ENCODE measurements at regions not wholly inside any gene's neighbourhood (a gene's known extent, or its start where the extent isn't known, plus 50 kb on each side); places are given as distances from the start of the nearest gene placed in this dataset.
"Not testable (repeated sequence)": the region's sequence is repeated elsewhere in the genome, so short reads cannot be mapped to it uniquely, and the experiment has no call there.

DNA sequence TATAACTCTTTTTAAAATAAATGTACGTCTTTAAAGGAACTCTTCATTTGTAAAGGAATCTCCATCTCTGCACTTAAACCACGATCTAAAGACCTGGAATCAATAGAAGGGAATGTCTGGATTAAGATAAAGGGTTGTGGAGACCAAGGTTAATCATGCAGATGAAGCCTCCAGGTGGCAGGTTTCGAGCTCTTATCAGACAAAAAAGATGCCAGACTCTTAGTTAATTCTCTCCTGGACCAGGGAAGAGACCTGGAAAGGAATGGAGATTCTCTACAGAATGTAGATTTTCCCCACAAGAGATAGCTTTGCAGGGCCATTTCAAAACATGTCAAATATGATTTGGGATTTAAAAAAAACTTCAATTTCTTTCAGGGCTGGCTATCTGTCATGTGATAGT, 71.5 kb upstream of the SSTR4 start:
- Mint-ChIP-seq H3K4me1 (no peaks in the 10 kb centered on the region), H3K36me3 (ENCODE audit: low read depth) (no peaks in the 10 kb centered on the region), H3K27ac (no peak overlapping the region), H3K9me3 (no peaks in the 10 kb centered on the region), H3K27me3 (peaks cover 3% of the 10 kb centered on the region), H3K4me3 (no peak overlapping the region)
- DNase-seq, result no peak
- intact Hi-C loops (cut with micrococcal nuclease), result no loop called here

DNA sequence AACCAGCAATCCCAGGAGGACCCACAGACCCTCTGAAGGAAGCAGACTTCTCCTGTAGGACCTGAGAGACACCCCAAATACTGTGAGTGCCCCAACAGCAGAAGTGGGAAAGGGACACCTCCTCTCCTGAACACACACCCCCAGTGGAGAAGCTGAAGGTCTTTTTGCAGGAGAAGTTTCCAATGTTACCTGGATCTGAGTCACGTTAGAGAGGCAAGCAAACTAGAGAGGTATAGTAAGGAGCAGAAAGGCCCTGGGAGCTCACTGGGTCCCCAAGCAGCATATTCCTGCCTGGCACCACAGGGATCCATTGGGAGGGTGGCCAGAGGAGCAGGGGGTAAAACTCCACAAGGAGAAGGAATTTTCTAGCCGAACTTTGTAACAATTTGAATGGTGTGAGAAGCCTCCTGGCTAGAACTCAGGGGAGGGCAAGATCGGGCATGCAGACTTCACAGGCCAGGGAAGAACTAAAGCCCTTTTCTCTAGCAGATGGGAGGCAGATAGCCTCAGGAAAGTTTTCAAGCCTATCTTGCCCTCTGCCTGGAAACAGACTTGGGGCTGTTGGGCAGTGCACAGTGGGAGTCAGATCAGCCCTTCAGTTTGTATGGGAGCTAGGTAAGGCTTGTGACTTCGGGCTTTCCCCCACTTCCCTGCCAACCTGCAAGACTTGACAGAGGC, 68.2 kb upstream of the SSTR4 start:
- Mint-ChIP-seq H3K36me3 (ENCODE audit: low read depth) (no peaks in the 10 kb centered on the region), H3K27me3 (peaks cover 8% of the 10 kb centered on the region), H3K9me3 (no peaks in the 10 kb centered on the region), H3K27ac (no peak overlapping the region), H3K4me1 (no peaks in the 10 kb centered on the region), H3K4me3 (no peak overlapping the region)
- no peak for DNase-seq
- intact Hi-C loops (cut with micrococcal nuclease), result no loop called here

DNA sequence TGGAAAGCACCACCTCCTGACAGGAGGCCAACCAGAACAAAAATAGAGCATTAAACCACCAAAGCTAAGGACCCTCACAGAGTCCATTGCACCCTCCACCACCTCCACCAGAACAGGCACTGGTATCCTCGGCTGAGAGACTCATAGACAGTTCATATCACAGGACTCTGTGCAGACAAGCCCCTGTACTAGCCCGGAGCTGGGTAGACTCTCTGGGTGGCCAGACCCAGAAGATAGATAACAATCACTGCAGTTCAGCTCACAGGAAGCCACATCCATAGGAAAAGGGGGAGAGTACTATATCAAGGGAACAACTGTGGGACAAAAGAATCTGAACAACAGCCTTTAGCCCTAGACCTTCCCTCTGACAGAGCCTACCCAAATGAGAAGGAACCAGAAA, 67.4 kb upstream of the SSTR4 start:
- H3K36me3 Mint-ChIP-seq (ENCODE audit: low read depth); DNase-seq; H3K4me1 Mint-ChIP-seq; H3K27ac Mint-ChIP-seq; intact Hi-C loops (cut with micrococcal nuclease); H3K9me3 Mint-ChIP-seq; H3K4me3 Mint-ChIP-seq: not testable (repeated sequence)
- H3K27me3 Mint-ChIP-seq, result peaks cover 12% of the 10 kb centered on the region

DNA sequence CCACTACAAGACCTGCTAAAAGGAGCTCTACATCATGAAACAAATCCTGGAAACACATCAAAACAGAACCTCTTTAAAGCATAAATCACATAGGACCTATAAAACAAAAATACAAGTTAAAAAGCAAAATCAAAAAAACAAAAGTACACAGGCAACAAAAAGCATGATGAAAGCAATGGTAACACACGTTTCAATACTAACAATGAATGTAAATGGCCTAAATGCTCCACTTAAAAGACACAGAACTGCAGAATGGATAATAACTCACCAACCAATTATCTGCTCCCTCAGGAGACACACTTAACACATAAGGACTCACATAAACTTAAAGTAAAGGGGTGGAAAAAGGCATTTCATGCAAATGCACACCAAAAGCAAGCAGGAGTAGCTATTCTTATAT, 66.1 kb upstream of the SSTR4 start:
- H3K27me3 Mint-ChIP-seq, result peaks cover 12% of the 10 kb centered on the region
- DNase-seq; intact Hi-C loops (cut with micrococcal nuclease); H3K4me3 Mint-ChIP-seq; H3K27ac Mint-ChIP-seq; H3K36me3 Mint-ChIP-seq (ENCODE audit: low read depth); H3K4me1 Mint-ChIP-seq; H3K9me3 Mint-ChIP-seq: not testable (repeated sequence)

DNA sequence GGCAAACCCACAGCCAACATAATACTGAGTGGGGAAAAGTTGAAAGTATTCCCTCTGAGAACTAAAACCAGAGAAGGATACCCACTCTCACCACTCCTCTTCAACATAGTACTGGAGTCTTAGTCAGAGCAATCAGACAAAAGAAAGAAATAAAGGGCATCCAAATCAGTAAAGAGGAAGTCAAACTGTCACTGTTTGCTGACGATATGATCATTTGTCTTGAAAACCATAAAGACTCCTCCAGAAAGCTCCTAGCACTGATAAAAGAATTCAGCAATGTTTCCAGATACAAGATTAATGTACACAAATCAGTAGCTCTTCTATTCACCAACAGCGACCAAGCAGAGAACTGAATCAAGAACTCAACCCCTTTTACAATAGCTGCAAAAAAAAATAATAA, 64.0 kb upstream of the SSTR4 start:
- intact Hi-C loops (cut with micrococcal nuclease), result not testable (repeated sequence)

DNA sequence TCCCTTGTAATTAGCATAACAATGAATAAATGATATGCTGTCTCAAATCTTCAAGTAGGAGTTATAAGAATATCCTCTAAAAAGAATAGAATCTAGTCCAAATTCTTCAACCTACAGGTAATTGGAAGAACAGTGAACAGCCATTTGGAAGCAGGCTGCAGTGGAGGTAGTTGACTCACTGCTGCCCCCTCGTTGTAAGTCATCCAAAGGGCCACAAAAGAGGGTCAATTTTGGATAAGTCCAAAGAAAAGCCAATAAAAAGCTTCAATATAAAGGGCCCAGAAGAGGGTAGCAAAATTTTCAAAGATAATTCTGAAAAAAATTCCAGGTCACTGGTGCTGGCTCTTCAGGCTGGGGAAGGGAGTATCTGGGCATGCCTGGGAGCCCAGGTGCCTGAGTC, 60.8 kb upstream of the SSTR4 start:
- no peak for DNase-seq
- H3K4me3 Mint-ChIP-seq, result no peak overlapping the region
- intact Hi-C loops (cut with micrococcal nuclease), result no loop called here
- H3K9me3 Mint-ChIP-seq, result no peaks in the 10 kb centered on the region
- H3K4me1 Mint-ChIP-seq, result no peaks in the 10 kb centered on the region
- no peaks in the 10 kb centered on the region for H3K36me3 Mint-ChIP-seq (ENCODE audit: low read depth)
- H3K27ac Mint-ChIP-seq, result no peak overlapping the region
- peaks cover 5% of the 10 kb centered on the region for H3K27me3 Mint-ChIP-seq

More for the DNA sequence above, 64.0 kb upstream of the SSTR4 start:
- H3K4me3 Mint-ChIP-seq; H3K9me3 Mint-ChIP-seq; H3K4me1 Mint-ChIP-seq; DNase-seq; H3K36me3 Mint-ChIP-seq (ENCODE audit: low read depth); H3K27ac Mint-ChIP-seq: not testable (repeated sequence)
- H3K27me3 Mint-ChIP-seq, result peaks cover 12% of the 10 kb centered on the region

DNA sequence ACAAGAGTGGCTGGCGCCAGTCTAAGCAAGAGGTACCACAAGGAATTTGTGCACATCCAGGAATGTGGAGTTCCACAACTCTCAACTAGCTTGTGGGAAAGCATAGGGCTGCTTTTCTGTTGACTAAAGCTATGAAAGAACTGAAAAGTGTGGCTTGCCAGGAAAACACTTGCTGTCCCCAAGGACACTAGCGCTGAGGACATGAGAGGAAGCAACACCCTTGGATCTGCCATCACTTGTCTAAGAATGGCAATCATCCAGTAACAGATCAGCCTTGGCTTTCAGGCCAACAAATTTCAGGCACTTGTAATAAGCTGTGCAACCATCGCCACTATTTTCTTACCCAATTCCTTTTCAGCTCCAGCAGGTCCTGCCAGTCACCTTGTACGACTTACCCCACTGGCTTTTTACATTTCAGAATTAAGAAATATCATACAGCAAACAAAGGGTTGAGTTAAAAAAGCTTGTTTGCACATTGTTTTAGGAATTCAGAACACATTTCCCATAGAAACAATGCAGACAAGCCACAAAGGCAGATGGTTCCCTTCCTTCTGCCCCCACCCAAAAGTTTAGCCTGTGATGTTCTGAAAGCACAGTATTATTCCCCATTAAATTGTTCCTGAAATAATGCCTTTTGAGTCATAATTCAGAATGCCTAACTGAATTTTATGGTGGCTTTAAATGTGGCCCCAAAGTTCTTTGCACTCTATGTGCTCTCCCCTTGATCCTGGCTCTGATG, 57.9 kb upstream of the SSTR4 start:
- Mint-ChIP-seq H3K4me1 (no peaks in the 10 kb centered on the region), H3K27me3 (peaks cover 4% of the 10 kb centered on the region), H3K36me3 (ENCODE audit: low read depth) (no peaks in the 10 kb centered on the region), H3K4me3 (no peak overlapping the region), H3K9me3 (peaks cover 5% of the 10 kb centered on the region), H3K27ac (no peak overlapping the region)
- DNase-seq, result no peak
- intact Hi-C loops (cut with micrococcal nuclease), result no loop called here

DNA sequence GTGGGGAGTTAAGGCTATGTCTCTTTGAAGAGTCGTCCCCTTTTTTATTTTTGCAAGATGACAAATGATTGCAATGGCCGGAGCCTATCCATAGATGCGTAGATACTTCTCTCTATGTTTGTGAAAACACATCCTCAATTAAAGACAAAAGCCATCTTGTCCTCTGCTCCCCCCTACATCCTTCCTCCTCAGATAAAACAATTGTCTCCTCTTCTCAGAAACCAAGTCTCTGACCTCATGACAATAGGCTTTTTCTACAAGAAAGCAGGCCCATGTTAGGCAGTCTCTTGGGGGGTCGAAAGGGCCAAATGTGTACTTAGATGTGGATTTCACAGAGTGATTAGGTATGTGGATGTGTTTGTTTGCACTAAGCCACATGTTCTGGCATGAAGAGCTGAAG, 51.1 kb upstream of the SSTR4 start:
- intact Hi-C loops (cut with micrococcal nuclease), result no loop called here
- Mint-ChIP-seq H3K36me3 (ENCODE audit: low read depth) (no peaks in the 10 kb centered on the region), H3K4me3 (no peak overlapping the region), H3K4me1 (no peaks in the 10 kb centered on the region), H3K9me3 (peaks cover 8% of the 10 kb centered on the region), H3K27ac (no peak overlapping the region), H3K27me3 (no peaks in the 10 kb centered on the region)
- DNase-seq, result no peak

DNA sequence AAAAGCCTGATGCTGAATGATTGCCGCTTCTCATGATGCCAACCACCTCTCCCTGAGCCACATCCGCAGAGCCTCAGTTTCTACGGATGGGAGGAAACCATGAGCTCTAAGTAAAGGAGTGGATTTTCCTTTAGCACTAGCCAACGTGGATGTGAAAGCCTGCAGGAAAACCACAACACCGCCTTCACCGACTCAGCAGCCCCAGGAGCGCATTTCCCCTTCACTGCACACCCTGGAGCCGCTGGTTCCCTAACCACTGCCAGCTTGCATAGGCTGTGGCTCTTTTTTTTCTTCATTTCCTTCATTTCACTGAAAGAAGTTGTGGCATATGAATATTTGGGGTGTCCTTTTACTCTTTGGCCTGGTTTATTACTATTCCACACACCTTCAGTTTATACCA, 50.5 kb upstream of the SSTR4 start:
- DNase-seq, result no peak
- H3K4me1 Mint-ChIP-seq, result no peaks in the 10 kb centered on the region
- intact Hi-C loops (cut with micrococcal nuclease), result no loop called here
- H3K27ac Mint-ChIP-seq, result no peak overlapping the region
- no peaks in the 10 kb centered on the region for H3K27me3 Mint-ChIP-seq
- no peaks in the 10 kb centered on the region for H3K36me3 Mint-ChIP-seq (ENCODE audit: low read depth)
- H3K4me3 Mint-ChIP-seq, result no peak overlapping the region
- H3K9me3 Mint-ChIP-seq, result peaks cover 8% of the 10 kb centered on the region

DNA sequence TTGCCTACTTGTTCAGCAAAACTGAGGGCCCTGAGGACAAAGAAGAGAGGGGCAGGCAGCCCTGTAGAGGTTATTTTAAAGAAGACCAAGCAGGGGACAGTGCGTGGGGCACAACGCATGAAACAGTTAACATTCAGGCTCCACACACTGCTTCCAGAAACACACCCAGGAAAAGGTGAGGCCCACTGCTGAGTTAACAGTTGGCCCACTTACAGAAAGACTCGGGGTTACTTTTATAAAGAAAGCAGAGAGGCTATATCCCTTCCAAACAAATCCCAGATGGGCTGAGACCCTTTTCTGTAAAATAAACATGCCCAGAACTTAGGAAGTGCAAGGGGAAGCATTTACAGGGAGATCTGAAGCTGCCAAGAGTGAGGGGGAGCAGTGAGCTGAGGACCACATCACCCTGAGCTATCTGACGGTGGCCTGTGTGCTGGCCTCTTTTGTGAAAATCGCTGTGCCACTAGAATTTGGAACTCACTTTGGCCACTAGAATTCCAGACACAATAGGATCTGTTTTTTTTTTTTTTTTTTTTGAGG, 49.8 kb upstream of the SSTR4 start:
- Mint-ChIP-seq H3K4me1 (no peaks in the 10 kb centered on the region), H3K4me3 (no peak overlapping the region), H3K27me3 (no peaks in the 10 kb centered on the region), H3K9me3 (peaks cover 8% of the 10 kb centered on the region), H3K27ac (no peak overlapping the region), H3K36me3 (ENCODE audit: low read depth) (no peaks in the 10 kb centered on the region)
- intact Hi-C loops (cut with micrococcal nuclease), result no loop called here
- no peak for DNase-seq

Data from activated CD4-positive, alpha-beta T cell treated with anti-CD3 and anti-CD28 coated beads, Interleukin-2, amount 10 ng/mL, durations not matched to agents 24 days and 14 days (primary cell).